ENCODE measurements at regions not wholly inside any gene's neighbourhood (a gene's known extent, or its start where the extent isn't known, plus 50 kb on each side); places are given as distances from the start of the nearest gene placed in this dataset.

GRCh38 chr10:113316506-113316905 is 236.3 kb upstream of the HABP2 start:
- TF ChIP-seq POLR2AphosphoS5 (IDR thresholded peaks at IDR 0.05; ENCODE audit: low read depth, low read length) (no peak), POLR2A (IDR thresholded peaks at IDR 0.05; ENCODE audit: low read depth, low read length) (no peak), TAF1 (IDR thresholded peaks at IDR 0.05; ENCODE audit: borderline replicate concordance, low read depth, low read length) (no peak)

Data from GM12892 (cell line).